ENCODE measurements at regions not wholly inside any gene's neighbourhood (a gene's known extent, or its start where the extent isn't known, plus 50 kb on each side); places are given as distances from the start of the nearest gene placed in this dataset.
"Not testable (repeated sequence)": the region's sequence is repeated elsewhere in the genome, so short reads cannot be mapped to it uniquely, and the experiment has no call there.

GRCh38 chr14:56351861-56352260, 227.7 kb upstream of the TMEM260 start:
- DNase-seq (ENCODE audit: extremely low spot score, insufficient read length, low read depth) (no peak), FAIRE-seq (no peak)

DNA sequence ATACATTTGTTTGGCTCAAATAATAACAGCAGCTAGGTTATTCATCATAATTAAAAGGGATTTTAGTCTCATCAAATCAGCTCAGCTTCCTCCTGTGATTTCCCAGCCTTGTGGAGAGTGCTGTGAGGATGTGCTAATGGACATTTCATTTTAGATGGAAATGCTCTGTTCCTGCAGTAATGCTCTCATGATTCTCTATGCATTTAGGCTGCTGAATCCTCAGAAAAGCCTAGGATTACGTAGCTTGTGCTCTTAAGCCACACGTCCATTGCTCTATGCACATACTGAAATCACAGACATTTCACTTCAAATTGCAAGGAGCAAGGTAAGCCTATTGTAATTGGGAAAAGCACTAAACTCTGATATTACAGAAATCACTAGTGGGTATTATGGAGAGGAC, 226.6 kb upstream of the TMEM260 start:
- DNase-seq (ENCODE audit: extremely low spot score, insufficient read length, low read depth), result no peak
- no peak for FAIRE-seq

- FAIRE-seq (no peak), DNase-seq (ENCODE audit: extremely low spot score, insufficient read length, low read depth) (no peak)
These were observed 222.2 kb upstream of the TMEM260 start for GRCh38 chr14:56357428-56357827.

DNA sequence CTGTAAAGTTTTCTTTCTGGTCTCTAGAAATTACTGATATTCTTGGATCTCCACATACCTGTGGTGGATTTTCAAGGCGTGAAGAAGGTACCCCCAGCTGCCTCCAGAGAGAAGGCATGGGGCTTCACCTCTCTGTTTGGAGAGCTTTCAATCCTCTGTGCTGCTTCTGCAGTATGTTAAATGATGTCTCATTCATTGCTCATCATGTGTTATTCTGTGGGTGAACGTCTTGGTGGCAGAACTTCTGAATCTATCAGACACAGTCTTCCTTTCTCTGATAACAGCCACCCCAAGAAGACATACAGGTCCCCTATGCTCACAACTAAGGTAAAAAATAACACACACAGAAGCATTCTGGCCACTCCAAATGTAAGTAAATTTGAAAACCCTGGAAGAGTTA, 221.3 kb upstream of the TMEM260 start:
- DNase-seq (ENCODE audit: extremely low spot score, insufficient read length, low read depth), result no peak
- FAIRE-seq, result no peak

DNA sequence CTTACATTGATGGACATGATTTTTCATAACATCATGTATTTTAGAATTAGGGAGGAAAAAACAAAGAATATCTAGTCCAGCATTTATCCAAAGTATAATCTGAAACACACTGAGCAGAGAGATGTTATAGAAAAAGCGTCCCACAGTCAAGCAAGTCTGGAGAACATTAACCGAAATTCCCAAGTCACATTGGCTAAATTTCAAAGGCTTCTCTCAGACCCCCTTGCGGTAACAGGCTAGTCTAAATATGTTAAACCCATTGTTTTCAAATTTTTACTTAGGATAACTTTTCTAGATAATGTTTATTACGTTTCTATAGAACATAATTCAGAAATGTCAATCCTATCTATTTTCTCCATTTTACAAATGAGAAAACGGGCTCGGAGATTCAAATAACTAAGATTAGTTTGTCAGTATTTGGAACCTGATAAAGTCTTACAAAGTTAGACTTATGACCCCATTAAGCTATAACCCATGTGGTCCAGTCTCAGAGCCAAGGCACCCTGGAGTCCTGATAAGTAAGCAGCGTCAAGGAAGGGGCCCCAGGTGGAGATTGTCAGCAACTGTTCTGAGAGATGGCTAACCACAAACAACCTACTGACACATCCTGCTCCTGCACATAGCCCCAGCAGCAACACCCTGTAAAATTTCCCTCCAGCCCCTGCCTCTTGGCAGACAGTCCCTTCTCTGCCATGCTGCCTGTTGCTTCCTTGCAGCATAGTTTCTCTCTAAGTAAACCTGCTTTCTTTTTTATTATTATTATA, 220.6 kb upstream of the TMEM260 start:
- peak; percentile 9 for FAIRE-seq
- DNase-seq (ENCODE audit: extremely low spot score, insufficient read length, low read depth), result no peak

- not testable (repeated sequence) for FAIRE-seq; DNase-seq (ENCODE audit: extremely low spot score, insufficient read length, low read depth)
These were observed 213.9 kb upstream of the TMEM260 start for GRCh38 chr14:56365663-56366062.

DNA sequence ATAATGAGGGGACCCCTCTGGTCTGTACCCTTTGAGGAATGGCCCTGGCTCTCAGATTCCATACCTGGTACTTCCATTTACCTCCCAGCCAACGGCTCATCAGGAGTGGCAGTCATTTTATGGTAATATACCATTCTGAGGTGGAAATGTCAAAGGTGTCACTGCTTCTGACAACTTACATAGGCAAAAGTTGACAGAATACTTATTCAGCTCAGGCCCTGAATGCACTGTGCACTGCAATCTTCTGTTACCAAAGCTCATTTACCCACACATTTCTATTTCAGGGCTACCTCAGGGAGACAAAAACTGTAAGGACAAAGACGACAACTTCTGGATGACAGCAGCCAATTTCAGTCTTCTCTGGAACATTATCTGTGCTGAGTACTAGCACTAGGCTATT, 212.2 kb upstream of the TMEM260 start:
- no peak for FAIRE-seq
- DNase-seq (ENCODE audit: extremely low spot score, insufficient read length, low read depth), result no peak

DNA sequence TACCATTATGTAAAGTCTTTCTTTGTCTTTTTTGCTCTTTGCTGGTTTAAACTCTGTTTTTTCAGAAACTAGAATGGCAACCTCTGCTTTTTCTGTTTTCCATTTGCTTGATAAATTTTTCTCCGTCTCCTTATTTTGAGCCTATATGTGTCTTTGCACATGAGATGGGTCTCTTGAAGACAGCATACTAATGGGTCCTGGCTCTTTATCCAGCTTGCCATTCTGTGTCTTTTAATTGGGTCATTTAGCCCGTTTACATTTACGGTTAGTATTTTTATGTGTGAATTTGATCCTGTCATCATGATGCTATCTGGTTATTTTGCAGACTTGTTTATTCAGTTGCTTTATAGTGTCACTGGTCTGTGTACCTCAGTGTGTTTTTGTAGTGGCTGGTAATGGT, 207.9 kb upstream of the TMEM260 start:
- FAIRE-seq (no peak), DNase-seq (ENCODE audit: extremely low spot score, insufficient read length, low read depth) (no peak)

- FAIRE-seq, result no peak
These were observed 205.2 kb upstream of the TMEM260 start for GRCh38 chr14:56374421-56374820.

DNA sequence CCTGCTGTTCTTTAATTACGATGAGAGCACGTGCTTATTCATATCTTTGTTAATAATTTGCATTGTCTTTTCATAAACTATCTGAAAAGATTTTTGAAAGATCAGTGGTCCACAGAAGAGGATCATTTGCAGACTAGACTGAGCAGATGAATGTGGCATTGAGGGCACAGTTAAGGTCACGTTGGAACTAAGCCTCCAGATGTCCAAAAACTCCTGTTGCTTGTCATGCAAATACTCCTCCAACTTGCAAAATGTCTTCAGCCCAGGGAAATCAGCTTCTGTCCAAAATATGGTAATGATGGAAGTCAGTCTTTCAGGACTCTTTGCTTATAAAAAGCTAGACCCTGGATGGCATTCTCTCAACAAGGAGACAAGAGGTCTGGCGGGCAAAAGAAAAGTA, 201.6 kb upstream of the TMEM260 start:
- FAIRE-seq, result no peak

More at GRCh38 chr14:56374421-56374820, 205.2 kb upstream of the TMEM260 start:
- DNase-seq (ENCODE audit: extremely low spot score, insufficient read length, low read depth), result no peak

GRCh38 chr14:56378475-56378877, 201.1 kb upstream of the TMEM260 start:
- FAIRE-seq, result no peak
- DNase-seq (ENCODE audit: extremely low spot score, insufficient read length, low read depth), result no peak

More for the DNA sequence above, 201.6 kb upstream of the TMEM260 start:
- no peak for DNase-seq (ENCODE audit: extremely low spot score, insufficient read length, low read depth)

GRCh38 chr14:56379956-56380355, 199.6 kb upstream of the TMEM260 start:
- no peak for DNase-seq (ENCODE audit: extremely low spot score, insufficient read length, low read depth)
- FAIRE-seq, result no peak

GRCh38 chr14:56386024-56386423, 193.6 kb upstream of the TMEM260 start:
- no peak for DNase-seq (ENCODE audit: extremely low spot score, insufficient read length, low read depth)
- FAIRE-seq, result no peak

GRCh38 chr14:56390859-56391258, 188.7 kb upstream of the TMEM260 start:
- FAIRE-seq, result no peak
- no peak for DNase-seq (ENCODE audit: extremely low spot score, insufficient read length, low read depth)

DNA sequence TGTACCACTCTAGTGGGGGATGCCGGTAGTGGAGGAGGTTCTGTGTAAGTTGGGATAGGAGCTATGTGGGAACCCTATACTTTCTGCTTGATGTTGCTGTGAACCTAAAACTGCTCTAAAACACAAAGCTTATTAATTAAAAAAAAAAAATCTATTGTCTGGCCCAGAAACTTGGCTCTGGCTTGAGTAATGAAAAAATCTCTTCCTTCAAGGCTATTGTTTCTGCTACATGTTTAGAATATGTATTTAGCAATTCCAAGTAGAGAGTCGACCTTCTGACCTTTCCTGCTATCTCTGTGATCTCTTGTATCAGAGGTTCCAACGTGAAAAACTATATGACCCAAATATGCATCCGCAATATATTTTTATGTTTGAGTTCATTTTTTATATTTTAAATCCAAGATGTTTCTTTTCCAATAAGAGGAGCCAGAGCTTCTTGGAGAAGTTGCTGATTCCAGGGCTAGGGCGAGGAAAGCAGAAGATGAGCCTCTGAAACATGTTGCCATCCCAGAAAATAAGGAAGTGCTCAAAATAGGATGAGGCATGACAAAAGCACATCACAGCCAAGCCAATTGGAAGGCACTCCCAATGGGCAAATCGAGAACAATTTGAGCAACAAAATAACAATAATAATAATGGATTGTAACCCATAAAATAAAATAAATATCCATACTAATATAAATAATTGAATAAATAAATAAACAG, 184.6 kb upstream of the TMEM260 start:
- FAIRE-seq (no peak), DNase-seq (ENCODE audit: extremely low spot score, insufficient read length, low read depth) (no peak)

DNA sequence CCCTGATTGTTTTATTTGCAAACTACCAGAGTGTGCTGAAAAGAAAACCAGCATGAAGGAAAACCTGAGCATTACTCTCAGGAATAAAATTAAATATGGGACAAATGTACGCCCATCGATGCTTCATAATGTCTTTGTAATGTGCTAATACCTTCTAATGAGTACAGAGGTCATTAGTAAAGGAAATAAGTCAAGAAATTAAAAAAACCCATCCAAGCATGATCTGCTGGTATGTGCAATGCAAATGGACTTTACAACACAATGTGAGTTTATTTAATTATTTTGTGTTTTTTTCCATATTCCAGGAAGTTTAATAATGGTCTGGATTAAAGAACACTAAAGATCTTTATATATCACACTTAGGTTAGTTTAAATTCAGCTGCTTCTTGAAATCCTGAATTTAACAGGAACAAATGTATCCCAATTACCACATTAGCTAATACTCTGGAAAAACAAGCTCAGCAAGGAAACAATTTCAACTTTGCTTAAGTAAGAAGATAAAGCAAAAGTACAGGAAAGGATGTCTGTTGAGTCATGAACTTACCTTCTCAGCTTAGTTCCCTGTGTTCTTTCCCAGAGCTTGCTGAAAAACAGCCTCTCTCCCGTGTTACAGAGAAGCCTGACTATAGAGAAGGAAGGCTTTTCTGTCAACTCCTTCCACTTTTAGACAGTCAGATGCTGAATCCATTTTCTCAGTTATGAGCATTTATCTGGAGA, 179.3 kb upstream of the TMEM260 start:
- no peak for FAIRE-seq
- DNase-seq (ENCODE audit: extremely low spot score, insufficient read length, low read depth), result no peak

- FAIRE-seq, result no peak
- no peak for DNase-seq (ENCODE audit: extremely low spot score, insufficient read length, low read depth)
These were observed 166.8 kb upstream of the TMEM260 start for GRCh38 chr14:56412468-56413434.

- FAIRE-seq, result no peak
- DNase-seq (ENCODE audit: extremely low spot score, insufficient read length, low read depth), result no peak
These were observed 165.9 kb upstream of the TMEM260 start for GRCh38 chr14:56413721-56414120.

DNA sequence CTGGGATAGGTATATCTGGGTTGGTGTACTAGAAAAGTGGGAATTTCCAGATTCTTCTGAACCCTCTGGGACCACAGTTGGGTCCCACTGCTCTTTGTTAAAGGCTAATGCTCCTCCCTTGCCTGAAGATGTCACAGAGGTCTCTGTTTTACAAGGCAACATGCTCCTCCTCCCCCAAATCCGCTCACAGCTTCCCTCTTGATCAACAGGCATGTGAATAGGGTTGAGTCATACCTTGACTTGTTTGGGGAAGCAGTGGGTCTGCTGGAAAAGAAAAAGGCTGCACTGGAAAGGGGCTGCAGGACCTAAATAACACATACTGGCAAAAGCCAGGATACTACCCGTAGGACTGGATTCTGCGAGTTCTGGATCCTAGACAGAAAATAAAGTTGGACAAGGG, 165.4 kb upstream of the TMEM260 start:
- FAIRE-seq (no peak), DNase-seq (ENCODE audit: extremely low spot score, insufficient read length, low read depth) (no peak)

DNA sequence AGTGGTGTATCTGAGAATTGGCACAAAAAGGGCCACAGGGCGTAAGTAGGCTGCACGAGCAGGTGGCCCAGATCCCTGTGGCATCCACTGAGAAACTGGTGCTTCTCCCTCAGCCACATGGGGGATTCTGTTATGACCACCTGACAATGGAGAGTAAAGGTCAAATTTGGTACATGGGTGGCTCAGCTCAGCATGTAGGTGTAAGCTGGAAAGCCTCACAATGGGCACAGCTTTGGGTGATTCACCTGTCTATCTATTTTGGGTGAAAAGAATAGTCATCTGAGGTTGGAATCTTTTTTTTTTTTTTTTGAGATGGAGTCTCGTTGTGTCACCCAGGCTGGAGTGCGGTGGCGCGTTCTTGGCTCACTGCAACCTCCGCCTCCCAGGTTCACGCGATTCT, 163.4 kb upstream of the TMEM260 start:
- no peak for DNase-seq (ENCODE audit: extremely low spot score, insufficient read length, low read depth)
- no peak for FAIRE-seq
